ENCODE measurements at regions not wholly inside any gene's neighbourhood (a gene's known extent, or its start where the extent isn't known, plus 50 kb on each side); places are given as distances from the start of the nearest gene placed in this dataset.

DNA sequence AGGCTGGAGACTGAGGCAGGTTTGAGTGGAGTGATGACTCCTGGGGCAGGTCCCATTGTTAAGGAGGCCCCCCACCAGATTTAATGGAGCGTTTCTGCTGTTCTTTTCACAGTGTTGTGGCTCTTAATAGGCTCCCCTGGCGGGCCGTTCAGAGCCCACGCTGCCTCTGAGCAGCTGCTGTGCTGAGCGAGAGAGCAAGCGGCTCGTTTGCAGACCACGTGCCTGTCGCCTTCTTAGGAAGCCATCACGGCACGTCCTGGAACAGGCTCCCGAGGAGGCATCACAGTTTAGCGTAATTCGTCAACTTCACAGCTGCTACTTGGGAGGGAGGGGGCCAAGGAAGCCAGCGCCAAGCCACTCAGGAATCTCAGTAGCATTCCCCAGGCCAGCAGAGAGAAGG, 70.5 kb upstream of the CTTNBP2NL start:
- TF ChIP-seq, protein P1, sequence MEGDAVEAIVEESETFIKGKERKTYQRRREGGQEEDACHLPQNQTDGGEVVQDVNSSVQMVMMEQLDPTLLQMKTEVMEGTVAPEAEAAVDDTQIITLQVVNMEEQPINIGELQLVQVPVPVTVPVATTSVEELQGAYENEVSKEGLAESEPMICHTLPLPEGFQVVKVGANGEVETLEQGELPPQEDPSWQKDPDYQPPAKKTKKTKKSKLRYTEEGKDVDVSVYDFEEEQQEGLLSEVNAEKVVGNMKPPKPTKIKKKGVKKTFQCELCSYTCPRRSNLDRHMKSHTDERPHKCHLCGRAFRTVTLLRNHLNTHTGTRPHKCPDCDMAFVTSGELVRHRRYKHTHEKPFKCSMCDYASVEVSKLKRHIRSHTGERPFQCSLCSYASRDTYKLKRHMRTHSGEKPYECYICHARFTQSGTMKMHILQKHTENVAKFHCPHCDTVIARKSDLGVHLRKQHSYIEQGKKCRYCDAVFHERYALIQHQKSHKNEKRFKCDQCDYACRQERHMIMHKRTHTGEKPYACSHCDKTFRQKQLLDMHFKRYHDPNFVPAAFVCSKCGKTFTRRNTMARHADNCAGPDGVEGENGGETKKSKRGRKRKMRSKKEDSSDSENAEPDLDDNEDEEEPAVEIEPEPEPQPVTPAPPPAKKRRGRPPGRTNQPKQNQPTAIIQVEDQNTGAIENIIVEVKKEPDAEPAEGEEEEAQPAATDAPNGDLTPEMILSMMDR (tag by site-specific recombination; IDR thresholded peaks at IDR 0.05): no peak
- TF ChIP-seq, protein P2, sequence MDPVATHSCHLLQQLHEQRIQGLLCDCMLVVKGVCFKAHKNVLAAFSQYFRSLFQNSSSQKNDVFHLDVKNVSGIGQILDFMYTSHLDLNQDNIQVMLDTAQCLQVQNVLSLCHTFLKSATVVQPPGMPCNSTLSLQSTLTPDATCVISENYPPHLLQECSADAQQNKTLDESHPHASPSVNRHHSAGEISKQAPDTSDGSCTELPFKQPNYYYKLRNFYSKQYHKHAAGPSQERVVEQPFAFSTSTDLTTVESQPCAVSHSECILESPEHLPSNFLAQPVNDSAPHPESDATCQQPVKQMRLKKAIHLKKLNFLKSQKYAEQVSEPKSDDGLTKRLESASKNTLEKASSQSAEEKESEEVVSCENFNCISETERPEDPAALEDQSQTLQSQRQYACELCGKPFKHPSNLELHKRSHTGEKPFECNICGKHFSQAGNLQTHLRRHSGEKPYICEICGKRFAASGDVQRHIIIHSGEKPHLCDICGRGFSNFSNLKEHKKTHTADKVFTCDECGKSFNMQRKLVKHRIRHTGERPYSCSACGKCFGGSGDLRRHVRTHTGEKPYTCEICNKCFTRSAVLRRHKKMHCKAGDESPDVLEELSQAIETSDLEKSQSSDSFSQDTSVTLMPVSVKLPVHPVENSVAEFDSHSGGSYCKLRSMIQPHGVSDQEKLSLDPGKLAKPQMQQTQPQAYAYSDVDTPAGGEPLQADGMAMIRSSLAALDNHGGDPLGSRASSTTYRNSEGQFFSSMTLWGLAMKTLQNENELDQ (tag by site-specific recombination; IDR thresholded peaks at IDR 0.05; ENCODE audit: low read depth): no peak
- no peak for TF ChIP-seq BCL11A (tag by site-specific recombination; IDR thresholded peaks at IDR 0.05; ENCODE audit: low read depth)

Measured in HEK293 (cell line).